ENCODE measurements at regions not wholly inside any gene's neighbourhood (a gene's known extent, or its start where the extent isn't known, plus 50 kb on each side); places are given as distances from the start of the nearest gene placed in this dataset.

- Histone ChIP-seq H3K27ac (ENCODE audit: low read depth, low read length) (no peak overlapping the region), H3K36me3 (ENCODE audit: control insufficient read depth, low read length) (no peaks in the 10 kb centered on the region), H4K20me1 (ENCODE audit: control insufficient read depth, insufficient read depth, low read depth, low read length) (no peaks in the 10 kb centered on the region), H3K9me2 (replicated peaks; ENCODE audit: control insufficient read depth, low read length) (no peaks in the 10 kb centered on the region), H3K4me2 (ENCODE audit: low read length) (no peak overlapping the region), H3F3A (ENCODE audit: control insufficient read depth, insufficient read depth) (no peaks in the 10 kb centered on the region), H3K4me3 (ENCODE audit: low read length) (no peak overlapping the region), H3K4me1 (ENCODE audit: control insufficient read depth, low read length) (no peaks in the 10 kb centered on the region), H3K9me3 (ENCODE audit: control insufficient read depth, insufficient read depth, low read length) (no peaks in the 10 kb centered on the region), H3K27me3 (ENCODE audit: control insufficient read depth, low read length) (no peaks in the 10 kb centered on the region), H3K79me2 (ENCODE audit: control insufficient read depth, low read length) (no peaks in the 10 kb centered on the region)
- no peak for TF ChIP-seq EZH2phosphoT487 (IDR thresholded peaks at IDR 0.05; ENCODE audit: borderline replicate concordance, low read length)
- TF ChIP-seq, protein P1, sequence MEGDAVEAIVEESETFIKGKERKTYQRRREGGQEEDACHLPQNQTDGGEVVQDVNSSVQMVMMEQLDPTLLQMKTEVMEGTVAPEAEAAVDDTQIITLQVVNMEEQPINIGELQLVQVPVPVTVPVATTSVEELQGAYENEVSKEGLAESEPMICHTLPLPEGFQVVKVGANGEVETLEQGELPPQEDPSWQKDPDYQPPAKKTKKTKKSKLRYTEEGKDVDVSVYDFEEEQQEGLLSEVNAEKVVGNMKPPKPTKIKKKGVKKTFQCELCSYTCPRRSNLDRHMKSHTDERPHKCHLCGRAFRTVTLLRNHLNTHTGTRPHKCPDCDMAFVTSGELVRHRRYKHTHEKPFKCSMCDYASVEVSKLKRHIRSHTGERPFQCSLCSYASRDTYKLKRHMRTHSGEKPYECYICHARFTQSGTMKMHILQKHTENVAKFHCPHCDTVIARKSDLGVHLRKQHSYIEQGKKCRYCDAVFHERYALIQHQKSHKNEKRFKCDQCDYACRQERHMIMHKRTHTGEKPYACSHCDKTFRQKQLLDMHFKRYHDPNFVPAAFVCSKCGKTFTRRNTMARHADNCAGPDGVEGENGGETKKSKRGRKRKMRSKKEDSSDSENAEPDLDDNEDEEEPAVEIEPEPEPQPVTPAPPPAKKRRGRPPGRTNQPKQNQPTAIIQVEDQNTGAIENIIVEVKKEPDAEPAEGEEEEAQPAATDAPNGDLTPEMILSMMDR (IDR thresholded peaks at IDR 0.05; ENCODE audit: low read depth, low read length, poor library complexity, severe bottlenecking) = no peak
Measured at GRCh38 chr1:91130256-91130985, 108.6 kb upstream of the ZNF644 start.

DNA sequence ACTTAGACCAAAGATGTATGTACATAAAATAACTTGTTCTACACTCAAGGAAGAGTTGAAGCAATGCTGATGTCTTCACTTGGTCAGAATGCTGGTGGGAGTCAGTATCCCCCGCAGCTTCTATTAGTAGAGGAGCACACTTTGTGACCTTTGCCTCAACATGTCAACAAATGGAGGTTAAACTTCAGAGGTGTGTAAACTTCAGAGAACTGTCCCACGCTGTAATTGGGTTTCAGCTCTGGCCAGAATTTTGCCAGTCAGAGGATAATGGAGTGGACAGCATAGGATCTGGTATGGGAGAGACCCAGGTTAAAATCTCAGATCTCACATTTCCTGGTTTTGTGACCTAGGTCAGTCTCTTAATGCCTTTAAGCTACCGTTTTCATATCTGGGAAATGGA is 107.6 kb upstream of the ZNF644 start:
- no peak overlapping the region for H3K4me2 ChIP-seq (ENCODE audit: low read length)
- H3K79me2 ChIP-seq (ENCODE audit: control insufficient read depth, low read length) = no peaks in the 10 kb centered on the region
- no peak overlapping the region for H3K27ac ChIP-seq (ENCODE audit: low read depth, low read length)
- no peaks in the 10 kb centered on the region for H3K9me2 ChIP-seq (replicated peaks; ENCODE audit: control insufficient read depth, low read length)
- no peak for TF ChIP-seq EZH2phosphoT487 (IDR thresholded peaks at IDR 0.05; ENCODE audit: borderline replicate concordance, low read length)
- TF ChIP-seq, protein P1 (IDR thresholded peaks at IDR 0.05; ENCODE audit: low read depth, low read length, poor library complexity, severe bottlenecking) = no peak
- no peaks in the 10 kb centered on the region for H3K27me3 ChIP-seq (ENCODE audit: control insufficient read depth, low read length)
- no peaks in the 10 kb centered on the region for H3K9me3 ChIP-seq (ENCODE audit: control insufficient read depth, insufficient read depth, low read length)
- H3K4me1 ChIP-seq (ENCODE audit: control insufficient read depth, low read length) = no peaks in the 10 kb centered on the region
- no peaks in the 10 kb centered on the region for H3F3A ChIP-seq (ENCODE audit: control insufficient read depth, insufficient read depth)
- no peaks in the 10 kb centered on the region for H4K20me1 ChIP-seq (ENCODE audit: control insufficient read depth, insufficient read depth, low read depth, low read length)
- H3K36me3 ChIP-seq (ENCODE audit: control insufficient read depth, low read length) = no peaks in the 10 kb centered on the region
- no peak overlapping the region for H3K4me3 ChIP-seq (ENCODE audit: low read length)

GRCh38 chr1:91129017-91129416 is 107.2 kb upstream of the ZNF644 start:
- Histone ChIP-seq H3K4me2 (ENCODE audit: low read length) (no peak overlapping the region), H3K4me3 (ENCODE audit: low read length) (no peak overlapping the region), H3F3A (ENCODE audit: control insufficient read depth, insufficient read depth) (no peaks in the 10 kb centered on the region), H3K9me2 (replicated peaks; ENCODE audit: control insufficient read depth, low read length) (no peaks in the 10 kb centered on the region), H3K4me1 (ENCODE audit: control insufficient read depth, low read length) (no peaks in the 10 kb centered on the region), H3K27me3 (ENCODE audit: control insufficient read depth, low read length) (no peaks in the 10 kb centered on the region), H3K9me3 (ENCODE audit: control insufficient read depth, insufficient read depth, low read length) (no peaks in the 10 kb centered on the region), H4K20me1 (ENCODE audit: control insufficient read depth, insufficient read depth, low read depth, low read length) (no peaks in the 10 kb centered on the region), H3K36me3 (ENCODE audit: control insufficient read depth, low read length) (no peaks in the 10 kb centered on the region), H3K79me2 (ENCODE audit: control insufficient read depth, low read length) (no peaks in the 10 kb centered on the region), H3K27ac (ENCODE audit: low read depth, low read length) (no peak overlapping the region)
- no peak for TF ChIP-seq EZH2phosphoT487 (IDR thresholded peaks at IDR 0.05; ENCODE audit: borderline replicate concordance, low read length)
- TF ChIP-seq, protein P1 (IDR thresholded peaks at IDR 0.05; ENCODE audit: low read depth, low read length, poor library complexity, severe bottlenecking) = no peak

Data from DOHH2 (cell line).